ENCODE measurements at regions not wholly inside any gene's neighbourhood (a gene's known extent, or its start where the extent isn't known, plus 50 kb on each side); places are given as distances from the start of the nearest gene placed in this dataset.

DNA sequence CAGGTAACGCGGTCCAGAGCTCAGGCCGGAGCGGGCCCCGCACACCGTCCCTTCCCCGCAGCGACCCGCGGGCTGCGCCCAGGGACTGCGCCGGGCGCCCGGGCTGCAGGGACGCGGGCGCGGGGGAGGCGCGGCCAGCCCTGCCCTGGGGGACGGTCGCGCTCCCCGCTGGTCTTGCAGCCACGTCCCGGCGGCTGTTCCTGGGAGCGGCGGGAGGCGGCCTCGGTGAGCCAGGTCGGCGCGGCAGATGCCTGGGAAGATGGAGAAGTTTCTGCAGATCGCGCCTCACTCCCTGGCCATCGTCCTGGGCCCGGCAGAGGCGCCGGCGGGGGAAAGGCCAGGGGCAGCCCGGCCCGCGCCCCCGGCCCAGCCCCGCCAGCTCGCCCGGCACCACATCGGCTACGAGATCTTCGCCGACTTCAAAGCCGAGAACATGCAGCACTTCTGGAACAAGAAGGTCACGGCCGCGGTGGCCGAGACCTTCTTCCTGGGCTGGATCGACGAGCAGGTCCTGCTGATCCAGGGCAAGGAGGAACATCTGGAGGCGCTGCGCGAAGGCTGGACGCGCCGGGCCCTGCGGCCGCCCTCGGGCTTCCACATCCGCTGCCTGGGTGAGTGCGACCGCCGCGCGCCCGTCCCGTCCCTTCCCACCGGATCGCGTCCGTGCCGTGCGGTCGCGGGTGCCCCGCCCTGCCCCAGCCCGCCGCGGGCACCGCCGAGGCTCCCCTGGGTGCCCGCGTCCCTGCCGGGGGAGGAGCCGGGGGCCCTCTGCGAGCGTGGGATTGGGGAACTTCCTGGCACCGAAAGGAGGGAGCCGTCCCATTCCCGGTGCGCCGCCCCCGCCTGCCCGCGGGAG lies 107.4 kb upstream of the STOX2 start:
- H3K36me3 ChIP-seq (ENCODE audit: low read depth, low read length) = no peaks in the 10 kb centered on the region
- H3K9me2 ChIP-seq (replicated peaks; ENCODE audit: low read length) = no peaks in the 10 kb centered on the region
- H2AFZ ChIP-seq (ENCODE audit: low read length) = no peak overlapping the region
- H4K20me1 ChIP-seq (ENCODE audit: low read length) = no peaks in the 10 kb centered on the region
- no peaks in the 10 kb centered on the region for H3F3A ChIP-seq (ENCODE audit: low read length, unreplicated experiment)
- no TSS peak for BruUV-seq (replicated peaks)
- no peak for ATAC-seq
- no peak overlapping the region for H3K9ac ChIP-seq (ENCODE audit: low read length)
- TF ChIP-seq, protein P1, sequence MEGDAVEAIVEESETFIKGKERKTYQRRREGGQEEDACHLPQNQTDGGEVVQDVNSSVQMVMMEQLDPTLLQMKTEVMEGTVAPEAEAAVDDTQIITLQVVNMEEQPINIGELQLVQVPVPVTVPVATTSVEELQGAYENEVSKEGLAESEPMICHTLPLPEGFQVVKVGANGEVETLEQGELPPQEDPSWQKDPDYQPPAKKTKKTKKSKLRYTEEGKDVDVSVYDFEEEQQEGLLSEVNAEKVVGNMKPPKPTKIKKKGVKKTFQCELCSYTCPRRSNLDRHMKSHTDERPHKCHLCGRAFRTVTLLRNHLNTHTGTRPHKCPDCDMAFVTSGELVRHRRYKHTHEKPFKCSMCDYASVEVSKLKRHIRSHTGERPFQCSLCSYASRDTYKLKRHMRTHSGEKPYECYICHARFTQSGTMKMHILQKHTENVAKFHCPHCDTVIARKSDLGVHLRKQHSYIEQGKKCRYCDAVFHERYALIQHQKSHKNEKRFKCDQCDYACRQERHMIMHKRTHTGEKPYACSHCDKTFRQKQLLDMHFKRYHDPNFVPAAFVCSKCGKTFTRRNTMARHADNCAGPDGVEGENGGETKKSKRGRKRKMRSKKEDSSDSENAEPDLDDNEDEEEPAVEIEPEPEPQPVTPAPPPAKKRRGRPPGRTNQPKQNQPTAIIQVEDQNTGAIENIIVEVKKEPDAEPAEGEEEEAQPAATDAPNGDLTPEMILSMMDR (conservative IDR thresholded peaks at IDR 0.05; ENCODE audit: low read depth, low read length) = no peak
- CTCF ChIA-PET = no interaction called here
- no peaks in the 10 kb centered on the region for H3K9me3 ChIP-seq (ENCODE audit: low read length)
- no peaks in the 10 kb centered on the region for H3K79me2 ChIP-seq (ENCODE audit: low read length)
- POLR2A ChIA-PET (ENCODE audit: unreplicated experiment) = no interaction called here
- H3K4me1 ChIP-seq (ENCODE audit: insufficient read depth, low read length) = no peaks in the 10 kb centered on the region
- DNase-seq = no peak
- H3K4me3 ChIP-seq (ENCODE audit: low read length) = no peak overlapping the region
- H3K27ac ChIP-seq (ENCODE audit: low read length) = no peak overlapping the region
- intact Hi-C loops (cut with micrococcal nuclease) = no loop called here
- no peak overlapping the region for H3K4me2 ChIP-seq (ENCODE audit: low read length)
- H3K27me3 ChIP-seq (ENCODE audit: low read length) = no peaks in the 10 kb centered on the region

DNA sequence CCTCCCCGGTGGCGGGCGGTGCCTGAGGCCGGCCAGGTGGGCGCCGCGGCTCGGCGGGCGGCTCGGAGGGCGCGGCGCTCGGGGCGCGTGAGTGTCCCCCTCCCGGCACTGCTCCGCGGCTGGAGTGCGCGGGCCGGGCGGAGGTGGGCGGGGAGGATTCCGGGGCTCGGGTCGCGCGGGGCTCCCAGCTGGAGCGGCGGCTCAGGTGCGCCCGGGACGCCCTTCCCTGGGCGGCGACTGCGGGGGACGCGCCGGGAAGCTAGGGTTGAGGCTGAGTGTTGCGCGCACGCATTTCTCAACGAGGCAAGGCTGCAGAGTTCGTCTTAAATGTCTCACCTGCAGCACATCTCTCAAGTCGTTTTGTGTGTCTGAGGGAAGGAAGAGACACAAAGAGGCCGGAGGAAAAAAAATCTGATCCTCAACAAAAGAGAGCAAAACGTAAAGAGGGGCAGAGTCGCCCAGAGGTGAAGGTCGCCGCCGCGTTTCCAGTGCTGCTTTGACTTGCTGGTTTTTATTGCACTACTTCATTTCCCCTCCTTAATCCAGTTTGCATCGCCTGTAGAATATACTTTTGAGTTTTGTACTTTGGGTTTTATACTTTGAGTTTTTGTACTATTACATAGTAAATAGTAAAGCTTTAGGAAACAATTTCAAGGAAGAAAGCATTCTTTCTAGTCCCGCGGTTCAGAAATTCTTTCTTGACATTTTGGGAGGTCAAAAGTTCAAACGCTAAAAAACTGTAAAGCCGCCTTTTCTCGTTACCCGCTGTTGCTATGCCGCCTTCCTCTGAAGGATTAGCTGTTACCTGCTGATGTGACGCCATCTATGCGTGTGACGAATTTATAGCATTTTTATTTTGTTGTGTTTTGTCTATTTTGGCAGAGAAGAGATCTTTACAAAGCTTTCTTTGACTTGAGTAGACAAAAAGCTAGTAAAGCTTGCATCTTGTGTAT lies 106.5 kb upstream of the STOX2 start:
- H3K27ac ChIP-seq (ENCODE audit: low read length) = no peak overlapping the region
- CTCF ChIA-PET = no interaction called here

More for the DNA sequence above, 106.5 kb upstream of the STOX2 start:
- H3K36me3 ChIP-seq (ENCODE audit: low read depth, low read length) = no peaks in the 10 kb centered on the region
- ATAC-seq = no peak
- H3K79me2 ChIP-seq (ENCODE audit: low read length) = no peaks in the 10 kb centered on the region
- no peak for DNase-seq
- TF ChIP-seq EZH2phosphoT487 (IDR thresholded peaks at IDR 0.05; ENCODE audit: borderline replicate concordance, low read length) (no peak), EZH2 (IDR thresholded peaks at IDR 0.05; ENCODE audit: low read length, unreplicated experiment) (no peak)
- TF ChIP-seq, protein P1 (conservative IDR thresholded peaks at IDR 0.05; ENCODE audit: low read depth, low read length) = no peak
- no peaks in the 10 kb centered on the region for H3K9me2 ChIP-seq (replicated peaks; ENCODE audit: low read length)
- H3K9ac ChIP-seq (ENCODE audit: low read length) = no peak overlapping the region
- no TSS peak for BruUV-seq (replicated peaks)
- H3F3A ChIP-seq (ENCODE audit: low read length, unreplicated experiment) = no peaks in the 10 kb centered on the region
- intact Hi-C loops (cut with micrococcal nuclease) = no loop called here
- no peak overlapping the region for H3K4me2 ChIP-seq (ENCODE audit: low read length)
- H3K9me3 ChIP-seq (ENCODE audit: low read length) = no peaks in the 10 kb centered on the region
- H3K4me3 ChIP-seq (ENCODE audit: low read length) = no peak overlapping the region
- H2AFZ ChIP-seq (ENCODE audit: low read length) = no peak overlapping the region
- H3K4me1 ChIP-seq (ENCODE audit: insufficient read depth, low read length) = no peaks in the 10 kb centered on the region
- POLR2A ChIA-PET (ENCODE audit: unreplicated experiment) = no interaction called here
- no peaks in the 10 kb centered on the region for H3K27me3 ChIP-seq (ENCODE audit: low read length)
- H4K20me1 ChIP-seq (ENCODE audit: low read length) = no peaks in the 10 kb centered on the region
